ENCODE measurements at regions not wholly inside any gene's neighbourhood (a gene's known extent, or its start where the extent isn't known, plus 50 kb on each side); places are given as distances from the start of the nearest gene placed in this dataset.

GRCh38 chr3:56979791-56980190 is 80.7 kb upstream of the SPATA12 start:
- Mint-ChIP-seq H3K27me3 (no peaks in the 10 kb centered on the region), H3K9me3 (no peaks in the 10 kb centered on the region), H3K4me3 (no peak overlapping the region), H3K27ac (no peak overlapping the region), H3K36me3 (no peaks in the 10 kb centered on the region), H3K4me1 (ENCODE audit: low read depth in 2 of 2) (peaks cover 12 to 14% of the 10 kb centered on the region in 2 donors)
- no peak for DNase-seq (ENCODE audit: low spot score)
- no peak for ATAC-seq

DNA sequence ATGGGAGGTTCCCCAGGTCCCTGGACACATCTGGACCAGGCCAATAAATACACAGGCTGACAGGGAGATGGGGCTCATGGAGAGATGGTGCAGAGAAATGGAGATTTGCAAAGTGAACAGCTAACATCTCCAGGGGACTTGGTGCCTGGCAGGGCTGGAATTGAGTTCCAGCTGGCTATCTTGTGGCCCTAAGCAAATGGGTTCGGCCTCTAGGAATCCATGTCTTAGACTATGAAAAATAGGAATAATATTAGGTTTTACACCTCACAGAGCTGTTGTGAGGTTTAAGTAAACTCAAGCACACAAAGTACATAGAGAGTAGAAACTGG is 82.9 kb upstream of the SPATA12 start:
- Mint-ChIP-seq H3K4me3 (no peak overlapping the region), H3K4me1 (ENCODE audit: low read depth in 2 of 2) (peaks cover 14% of the 10 kb centered on the region in 2 donors), H3K9me3 (no peaks in the 10 kb centered on the region), H3K27ac (no peak overlapping the region), H3K27me3 (no peaks in the 10 kb centered on the region), H3K36me3 (no peaks in the 10 kb centered on the region)
- ATAC-seq (no peak), DNase-seq (ENCODE audit: low spot score) (no peak)

GRCh38 chr3:56976651-56977560 is 83.6 kb upstream of the SPATA12 start:
- Mint-ChIP-seq H3K27me3 (no peaks in the 10 kb centered on the region), H3K36me3 (no peaks in the 10 kb centered on the region), H3K4me1 (ENCODE audit: low read depth in 2 of 2) (peaks cover 14 to 16% of the 10 kb centered on the region in 2 donors), H3K4me3 (no peak overlapping the region), H3K9me3 (no peaks in the 10 kb centered on the region), H3K27ac (no peak overlapping the region)
- DNase-seq (ENCODE audit: low spot score), result no peak
- no peak for ATAC-seq

GRCh38 chr3:56975567-56975966 is 84.9 kb upstream of the SPATA12 start:
- Mint-ChIP-seq H3K9me3 (no peaks in the 10 kb centered on the region), H3K27me3 (no peaks in the 10 kb centered on the region), H3K4me3 (no peak overlapping the region), H3K36me3 (no peaks in the 10 kb centered on the region), H3K27ac (no peak overlapping the region), H3K4me1 (ENCODE audit: low read depth in 2 of 2) (peaks cover 6 to 9% of the 10 kb centered on the region in 2 donors)
- no peak for ATAC-seq
- DNase-seq (ENCODE audit: low spot score), result no peak

DNA sequence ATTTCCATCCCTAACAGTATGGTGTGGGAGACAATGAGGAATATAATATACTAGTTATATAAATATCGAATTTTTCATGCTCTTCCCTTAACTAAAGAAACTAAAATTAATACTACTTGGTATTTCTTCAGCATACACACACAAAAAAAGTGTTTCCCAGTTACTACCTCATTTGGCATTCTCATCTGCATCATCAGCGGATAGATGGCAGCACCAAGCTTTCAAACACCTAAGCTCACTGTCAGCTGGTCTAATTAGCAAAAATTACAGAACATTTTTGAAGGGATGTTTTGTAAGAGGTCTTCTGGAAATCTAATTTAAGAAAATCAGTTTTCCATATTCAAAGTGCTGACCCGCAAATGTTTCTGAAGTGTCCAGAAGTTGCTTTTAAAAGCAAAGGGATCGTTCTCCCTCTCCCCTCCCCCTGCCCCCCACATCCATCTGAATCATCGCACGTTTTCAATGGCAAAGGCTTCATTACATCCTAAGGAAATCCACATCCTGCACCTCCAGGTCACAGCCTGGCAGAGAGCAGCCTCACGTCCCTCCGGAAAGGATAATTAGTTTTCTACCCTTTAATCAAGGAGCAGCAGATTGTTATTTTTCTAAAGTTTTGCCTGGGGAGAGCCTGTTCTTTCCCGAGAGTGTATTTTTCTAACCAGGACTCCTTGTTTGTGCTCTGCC is 86.1 kb upstream of the SPATA12 start:
- DNase-seq (ENCODE audit: low spot score) (no peak), ATAC-seq (no peak)
- Mint-ChIP-seq H3K4me1 (ENCODE audit: low read depth in 2 of 2) (peaks cover 0 to 3% of the 10 kb centered on the region in 2 donors), H3K36me3 (no peaks in the 10 kb centered on the region), H3K4me3 (no peak overlapping the region), H3K27ac (no peak overlapping the region), H3K9me3 (no peaks in the 10 kb centered on the region), H3K27me3 (no peaks in the 10 kb centered on the region)

DNA sequence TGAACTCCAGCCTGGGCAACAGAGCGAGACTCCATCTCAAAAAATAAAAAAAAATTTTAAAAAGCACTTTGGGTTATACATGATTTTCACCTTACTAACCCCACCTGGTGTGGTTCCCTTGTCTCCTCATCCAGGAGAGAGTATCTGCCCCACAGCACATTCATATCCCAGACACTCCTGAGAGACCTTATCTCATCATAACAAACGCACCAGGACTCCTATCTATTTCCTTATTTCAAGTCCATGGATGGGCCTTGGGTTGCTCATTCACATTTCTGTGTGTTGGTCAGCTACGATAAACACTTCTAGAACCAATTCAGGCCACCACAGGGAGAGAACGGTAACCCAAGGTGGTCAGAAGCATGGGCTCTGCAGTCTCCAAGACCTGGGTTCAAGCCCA is 88.6 kb upstream of the SPATA12 start:
- Mint-ChIP-seq H3K4me3 (no peak overlapping the region), H3K4me1 (ENCODE audit: low read depth in 2 of 2) (peaks cover 0 to 3% of the 10 kb centered on the region in 2 donors), H3K36me3 (no peaks in the 10 kb centered on the region), H3K9me3 (no peaks in the 10 kb centered on the region), H3K27ac (no peak overlapping the region), H3K27me3 (no peaks in the 10 kb centered on the region)
- ATAC-seq (no peak), DNase-seq (ENCODE audit: low spot score) (no peak)

DNA sequence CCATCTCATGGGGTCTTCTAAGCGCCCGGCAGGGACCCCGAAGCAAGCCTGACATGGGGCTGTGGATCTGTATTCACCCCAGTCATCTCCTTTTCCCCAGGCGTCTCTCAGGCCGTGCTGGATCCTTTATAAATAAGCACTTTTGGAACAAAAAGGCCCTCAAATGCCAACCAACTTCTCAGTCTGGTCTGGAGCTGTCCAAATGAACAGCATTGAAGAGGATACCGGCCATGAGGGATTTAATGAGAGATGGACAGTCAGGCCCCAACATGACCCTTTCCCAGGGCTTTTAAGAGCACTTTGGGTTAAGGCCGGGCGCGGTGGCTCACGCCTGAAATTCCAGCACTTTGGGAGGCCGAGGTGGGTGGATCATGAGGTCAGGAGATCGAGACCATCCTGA is 89.2 kb upstream of the SPATA12 start:
- Mint-ChIP-seq H3K27ac (no peak overlapping the region), H3K4me3 (no peak overlapping the region), H3K27me3 (no peaks in the 10 kb centered on the region), H3K9me3 (no peaks in the 10 kb centered on the region), H3K4me1 (ENCODE audit: low read depth in 2 of 2) (peaks cover 0 to 3% of the 10 kb centered on the region in 2 donors), H3K36me3 (no peaks in the 10 kb centered on the region)
- no peak for ATAC-seq
- no peak for DNase-seq (ENCODE audit: low spot score)

DNA sequence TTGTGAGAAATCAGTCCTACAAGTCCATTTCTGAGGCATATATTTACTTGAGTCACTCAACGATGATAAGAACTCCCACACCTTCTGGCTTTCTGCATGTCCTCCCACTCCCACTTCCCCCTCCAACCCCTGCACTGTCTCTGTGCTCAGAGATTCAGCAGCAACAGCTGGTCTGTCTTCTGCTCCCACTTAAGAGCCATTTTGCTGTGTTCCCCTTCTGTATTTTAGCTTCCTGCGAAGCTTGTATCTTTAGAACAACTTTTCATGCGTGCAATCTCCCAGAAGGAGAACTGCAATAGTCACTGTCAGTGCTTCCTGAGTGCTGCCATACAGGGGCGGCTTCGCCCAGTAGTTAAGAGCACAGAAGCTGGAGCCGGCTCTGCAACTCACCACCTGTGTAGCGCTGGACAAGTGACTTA is 90.0 kb upstream of the SPATA12 start:
- H3K4me3 Mint-ChIP-seq, result no peak overlapping the region
- no peak for DNase-seq (ENCODE audit: low spot score)
- H3K36me3 Mint-ChIP-seq, result no peaks in the 10 kb centered on the region
- no peaks in the 10 kb centered on the region for H3K27me3 Mint-ChIP-seq
- H3K9me3 Mint-ChIP-seq, result no peaks in the 10 kb centered on the region
- no peak for ATAC-seq
- no peak overlapping the region for H3K27ac Mint-ChIP-seq
- peaks cover 0 to 3% of the 10 kb centered on the region in 2 donors for H3K4me1 Mint-ChIP-seq (ENCODE audit: low read depth in 2 of 2)

DNA sequence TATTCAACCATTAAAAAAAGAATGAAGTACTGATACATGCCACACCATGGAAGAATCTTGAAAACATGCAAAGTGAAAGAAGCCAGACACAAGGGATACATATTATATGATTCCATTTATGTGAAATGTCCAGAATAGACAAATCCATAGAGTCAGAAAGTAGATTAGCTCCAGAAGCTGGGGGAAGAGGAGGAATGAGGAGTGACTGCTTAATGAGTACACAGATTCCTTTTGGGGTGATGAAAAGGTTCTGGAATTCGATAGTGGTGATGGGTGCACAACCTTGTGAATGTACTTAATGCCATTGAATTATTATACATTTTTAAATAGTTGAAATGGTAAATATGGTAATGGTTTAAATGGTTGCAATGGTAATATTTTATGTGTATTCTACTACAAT is 90.6 kb upstream of the SPATA12 start:
- Mint-ChIP-seq H3K9me3 (no peaks in the 10 kb centered on the region), H3K36me3 (no peaks in the 10 kb centered on the region), H3K27ac (no peak overlapping the region)

DNA sequence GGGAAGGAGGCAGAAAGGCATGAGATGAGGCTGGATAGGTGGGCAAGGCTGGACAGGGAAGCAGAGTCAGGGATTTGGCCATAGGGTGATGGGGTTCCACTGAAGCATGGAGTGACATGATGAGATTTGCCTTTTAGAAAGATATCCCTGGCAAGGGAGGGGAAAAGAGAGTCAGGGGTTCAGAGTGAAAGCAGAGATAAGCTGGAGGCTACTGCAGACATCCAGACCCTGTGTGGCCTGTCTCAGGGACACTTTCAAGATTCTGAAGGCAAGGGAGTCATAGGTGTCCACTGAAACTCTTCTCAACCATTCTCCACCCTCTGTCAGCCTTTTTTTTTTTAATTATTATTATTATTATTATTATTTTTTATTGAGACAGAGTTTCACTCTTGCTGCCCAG is 94.0 kb upstream of the SPATA12 start:
- Mint-ChIP-seq H3K4me3 (no peak overlapping the region), H3K36me3 (no peaks in the 10 kb centered on the region), H3K4me1 (ENCODE audit: low read depth in 2 of 2) (no peaks in the 10 kb centered on the region), H3K27ac (no peak overlapping the region), H3K27me3 (no peaks in the 10 kb centered on the region), H3K9me3 (no peaks in the 10 kb centered on the region)
- DNase-seq (ENCODE audit: low spot score) (no peak), ATAC-seq (no peak)

More for the DNA sequence above, 90.6 kb upstream of the SPATA12 start:
- peaks cover 0 to 3% of the 10 kb centered on the region in 2 donors for H3K4me1 Mint-ChIP-seq (ENCODE audit: low read depth in 2 of 2)
- DNase-seq (ENCODE audit: low spot score) (no peak), ATAC-seq (no peak)
- H3K4me3 Mint-ChIP-seq, result no peak overlapping the region
- H3K27me3 Mint-ChIP-seq, result no peaks in the 10 kb centered on the region

DNA sequence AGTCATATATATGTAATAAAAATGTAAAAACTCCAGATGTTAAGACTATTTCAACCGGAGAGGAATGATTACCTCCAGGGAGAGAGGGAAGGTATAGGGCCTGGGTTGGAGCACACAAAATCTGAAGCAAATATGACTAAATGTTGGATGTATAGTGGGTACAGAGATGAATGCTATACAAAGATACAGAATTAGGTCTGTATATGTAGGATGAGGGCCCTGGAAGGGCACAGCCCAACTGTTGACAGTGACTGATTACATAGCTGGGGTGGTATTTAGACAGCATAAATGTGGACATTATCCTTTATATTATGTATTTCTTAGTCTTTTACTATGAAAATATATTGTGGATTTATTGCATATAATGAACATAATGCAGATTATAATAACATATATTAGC is 94.4 kb upstream of the SPATA12 start:
- no peaks in the 10 kb centered on the region for H3K9me3 Mint-ChIP-seq
- H3K4me1 Mint-ChIP-seq (ENCODE audit: low read depth in 2 of 2), result no peaks in the 10 kb centered on the region
- ATAC-seq (no peak), DNase-seq (ENCODE audit: low spot score) (no peak)
- no peaks in the 10 kb centered on the region for H3K27me3 Mint-ChIP-seq
- no peak overlapping the region for H3K4me3 Mint-ChIP-seq
- no peak overlapping the region for H3K27ac Mint-ChIP-seq
- no peaks in the 10 kb centered on the region for H3K36me3 Mint-ChIP-seq

DNA sequence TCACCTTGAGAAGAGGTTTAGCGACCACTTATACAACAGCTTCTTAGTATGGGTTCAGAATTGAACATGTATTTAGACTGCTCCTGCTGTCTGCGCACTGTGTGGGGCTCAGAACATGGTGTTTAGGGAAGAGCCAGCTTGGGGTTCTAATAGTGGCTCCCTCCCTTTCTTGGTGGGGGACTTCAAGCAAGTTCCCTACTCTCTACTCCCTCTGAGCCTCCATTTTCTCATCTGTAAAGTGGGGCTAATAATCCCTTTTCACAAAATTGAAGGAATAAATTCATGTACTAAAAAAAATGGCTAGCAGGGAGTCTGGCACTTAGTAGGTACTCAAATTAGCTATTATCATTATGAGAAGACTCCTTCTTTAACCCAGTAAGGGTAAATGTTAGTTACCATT is 97.5 kb upstream of the SPATA12 start:
- H3K36me3 Mint-ChIP-seq, result no peaks in the 10 kb centered on the region
- DNase-seq (ENCODE audit: low spot score) (no peak), ATAC-seq (no peak)
- H3K4me1 Mint-ChIP-seq (ENCODE audit: low read depth in 2 of 2), result peaks cover 0 to 8% of the 10 kb centered on the region in 2 donors
- H3K27me3 Mint-ChIP-seq, result no peaks in the 10 kb centered on the region
- H3K4me3 Mint-ChIP-seq, result no peak overlapping the region
- no peaks in the 10 kb centered on the region for H3K9me3 Mint-ChIP-seq
- no peak overlapping the region for H3K27ac Mint-ChIP-seq

GRCh38 chr3:56962206-56962605 is 98.3 kb upstream of the SPATA12 start:
- peaks cover 0 to 8% of the 10 kb centered on the region in 2 donors for H3K4me1 Mint-ChIP-seq (ENCODE audit: low read depth in 2 of 2)
- ATAC-seq (no peak), DNase-seq (ENCODE audit: low spot score) (no peak)
- no peaks in the 10 kb centered on the region for H3K36me3 Mint-ChIP-seq
- no peak overlapping the region for H3K27ac Mint-ChIP-seq
- H3K9me3 Mint-ChIP-seq, result no peaks in the 10 kb centered on the region
- no peak overlapping the region for H3K4me3 Mint-ChIP-seq
- H3K27me3 Mint-ChIP-seq, result no peaks in the 10 kb centered on the region

DNA sequence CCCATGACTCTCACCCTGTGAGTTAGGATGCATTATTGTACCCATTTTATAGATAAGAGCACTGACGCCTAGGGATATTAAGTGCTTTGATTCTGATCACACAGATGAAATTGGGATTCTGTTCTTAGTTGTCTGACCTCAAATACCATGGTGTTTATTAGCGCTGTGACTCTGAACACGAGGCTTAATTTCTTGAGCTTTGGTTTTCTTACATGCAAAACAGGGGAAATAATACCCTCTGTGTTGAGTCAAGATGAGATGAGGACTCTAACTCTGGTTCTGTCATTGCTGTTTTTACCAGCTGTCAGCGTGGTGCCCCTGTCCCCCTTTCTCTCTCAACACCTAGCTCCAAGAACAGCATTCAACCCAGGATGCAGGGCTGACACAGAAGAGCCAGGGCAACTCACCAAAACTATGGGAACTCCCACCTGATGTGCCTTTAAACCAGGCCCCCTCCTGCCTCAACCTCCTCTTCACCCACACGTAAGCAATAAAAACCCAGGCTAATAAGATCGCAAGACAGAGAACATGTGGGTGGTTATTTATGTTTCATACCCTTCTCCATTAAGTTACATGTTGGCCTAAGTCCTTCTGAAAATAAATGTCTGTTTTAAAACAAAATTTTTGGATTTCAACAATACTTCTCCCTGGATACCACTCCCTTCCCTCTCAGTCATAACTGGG is 100.1 kb upstream of the SPATA12 start:
- H3K9me3 Mint-ChIP-seq, result no peaks in the 10 kb centered on the region
- ATAC-seq (no peak), DNase-seq (ENCODE audit: low spot score) (no peak)
- H3K36me3 Mint-ChIP-seq, result no peaks in the 10 kb centered on the region
- no peak overlapping the region for H3K27ac Mint-ChIP-seq
- peaks cover 0 to 8% of the 10 kb centered on the region in 2 donors for H3K4me1 Mint-ChIP-seq (ENCODE audit: low read depth in 2 of 2)
- H3K27me3 Mint-ChIP-seq, result no peaks in the 10 kb centered on the region
- H3K4me3 Mint-ChIP-seq, result no peak overlapping the region

Measured in natural killer cell treated with Interleukin-12 subunit alpha and Interleukin-12 subunit beta and Interleukin-15 and Interleukin-18, amount 100 ng/mL, for 72 hours (primary cell).